Neural progenitor cell (in vitro differentiated cells): ENCODE measurements at regions not wholly inside any gene's neighbourhood (a gene's known extent, or its start where the extent isn't known, plus 50 kb on each side); places are given as distances from the start of the nearest gene placed in this dataset.

Experiments used
- EZH2 ChIP-seq: fragments of 200-600 bp; sonication (generic); IDR thresholded peaks from 2 replicates; pipeline ENCODE4 v1.6.1; 2017; ENCODE audit warnings: antibody characterized with exemption, mild to moderate bottlenecking, moderate library complexity
- TF ChIP-seq, protein P1 (sequence below): fragments of 200-600 bp; sonication (generic); IDR thresholded peaks from 2 replicates; pipeline ENCODE4 v1.5.1; 2017; ENCODE audit warnings: antibody characterized with exemption, mild to moderate bottlenecking

DNA sequence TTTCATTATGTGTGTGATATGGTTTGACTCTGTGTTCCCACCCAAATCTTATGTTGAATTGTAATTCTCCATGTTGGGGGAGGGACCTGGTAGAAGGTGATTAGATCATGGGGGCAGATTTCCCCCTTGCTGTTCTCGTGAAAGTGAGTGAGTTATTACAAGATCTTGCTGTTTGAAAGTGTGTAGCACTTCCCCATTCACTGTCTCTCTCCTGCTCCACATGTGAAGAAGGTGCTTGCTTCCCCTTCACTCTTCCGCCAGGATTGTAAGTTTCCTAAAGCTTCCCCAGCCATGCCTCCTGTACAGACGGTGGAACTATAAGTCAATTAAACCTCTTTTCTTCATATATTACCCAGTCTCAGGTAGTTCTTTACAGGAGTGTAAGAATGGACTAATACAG lies 54.3 kb upstream of the SERTM1 start:
- TF ChIP-seq, protein P1, sequence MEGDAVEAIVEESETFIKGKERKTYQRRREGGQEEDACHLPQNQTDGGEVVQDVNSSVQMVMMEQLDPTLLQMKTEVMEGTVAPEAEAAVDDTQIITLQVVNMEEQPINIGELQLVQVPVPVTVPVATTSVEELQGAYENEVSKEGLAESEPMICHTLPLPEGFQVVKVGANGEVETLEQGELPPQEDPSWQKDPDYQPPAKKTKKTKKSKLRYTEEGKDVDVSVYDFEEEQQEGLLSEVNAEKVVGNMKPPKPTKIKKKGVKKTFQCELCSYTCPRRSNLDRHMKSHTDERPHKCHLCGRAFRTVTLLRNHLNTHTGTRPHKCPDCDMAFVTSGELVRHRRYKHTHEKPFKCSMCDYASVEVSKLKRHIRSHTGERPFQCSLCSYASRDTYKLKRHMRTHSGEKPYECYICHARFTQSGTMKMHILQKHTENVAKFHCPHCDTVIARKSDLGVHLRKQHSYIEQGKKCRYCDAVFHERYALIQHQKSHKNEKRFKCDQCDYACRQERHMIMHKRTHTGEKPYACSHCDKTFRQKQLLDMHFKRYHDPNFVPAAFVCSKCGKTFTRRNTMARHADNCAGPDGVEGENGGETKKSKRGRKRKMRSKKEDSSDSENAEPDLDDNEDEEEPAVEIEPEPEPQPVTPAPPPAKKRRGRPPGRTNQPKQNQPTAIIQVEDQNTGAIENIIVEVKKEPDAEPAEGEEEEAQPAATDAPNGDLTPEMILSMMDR, result no peak
- TF ChIP-seq EZH2, result no peak
